Activated CD4-positive, alpha-beta memory T cell treated with anti-CD3 and anti-CD28 coated beads for 36 hours (primary cell): ENCODE measurements at regions not wholly inside any gene's neighbourhood (a gene's known extent, or its start where the extent isn't known, plus 50 kb on each side); places are given as distances from the start of the nearest gene placed in this dataset.

Experiments
- CTCF ChIA-PET: fragments of 350-600 bp; sonication (Branson Sonifier 250); formaldehyde crosslinking; loops from one replicate; lab custom pipeline; 2021; ENCODE audit warnings: antibody characterized with exemption, inconsistent platforms; lab: Charles Lee
- POLR2A ChIA-PET: fragments of 350-600 bp; sonication (Branson Sonifier 250); formaldehyde crosslinking; loops from one replicate; lab custom pipeline; 2021; ENCODE audit warnings: antibody characterized with exemption; lab: Charles Lee
- DNase-seq: peaks from one replicate; pipeline ENCODE4 v3.0.0-alpha.2; 2020
- H3K27ac Mint-ChIP-seq: one replicate; pipeline ENCODE4 v1.8.0; 2021; ENCODE audit warnings: mixed read lengths
- H3K27me3 Mint-ChIP-seq: one replicate; pipeline ENCODE4 v1.8.0; 2021; ENCODE audit warnings: mixed read lengths
- H3K36me3 Mint-ChIP-seq: one replicate; pipeline ENCODE4 v1.8.0; 2021; ENCODE audit warnings: mixed read lengths
- H3K4me1 Mint-ChIP-seq: one replicate; pipeline ENCODE4 v1.8.0; 2021; ENCODE audit warnings: low read depth, mixed read lengths
- H3K4me3 Mint-ChIP-seq: one replicate; pipeline ENCODE4 v1.8.0; 2021; ENCODE audit warnings: mild to moderate bottlenecking, mixed read lengths
- H3K9me3 Mint-ChIP-seq: one replicate; pipeline ENCODE4 v1.8.0; 2021; ENCODE audit warnings: mixed read lengths
- intact Hi-C: fragments of 100-400 bp; cut with micrococcal nuclease; formaldehyde crosslinking; loops from one replicate; pipeline ENCODE4 v1.15.1; 2023

- DNase-seq, result no peak
- Mint-ChIP-seq H3K27ac (no peak overlapping the region), H3K4me3 (no peak overlapping the region), H3K27me3 (no peaks in the 10 kb centered on the region), H3K4me1 (no peaks in the 10 kb centered on the region), H3K9me3 (no peaks in the 10 kb centered on the region), H3K36me3 (no peaks in the 10 kb centered on the region)
- ChIA-PET POLR2A (no interaction called here), CTCF (no interaction called here)
- intact Hi-C loops, result no loop called here
These were observed 169.3 kb upstream of the FN1 start for GRCh38 chr2:215605214-215605613.

- no peaks in the 10 kb centered on the region for H3K4me1 Mint-ChIP-seq
- H3K36me3 Mint-ChIP-seq, result no peaks in the 10 kb centered on the region
- H3K27me3 Mint-ChIP-seq, result no peaks in the 10 kb centered on the region
- ChIA-PET POLR2A (no interaction called here), CTCF (no interaction called here)
- DNase-seq, result no peak
- intact Hi-C loops, result no loop called here
- no peak overlapping the region for H3K27ac Mint-ChIP-seq
- no peaks in the 10 kb centered on the region for H3K9me3 Mint-ChIP-seq
- no peak overlapping the region for H3K4me3 Mint-ChIP-seq
These were observed 168.7 kb upstream of the FN1 start for GRCh38 chr2:215604606-215605005.

GRCh38 chr2:215603440-215603839 lies 167.6 kb upstream of the FN1 start:
- POLR2A ChIA-PET, result no interaction called here
- no peaks in the 10 kb centered on the region for H3K9me3 Mint-ChIP-seq
- H3K4me3 Mint-ChIP-seq, result no peak overlapping the region
- CTCF ChIA-PET, result no interaction called here
- H3K27me3 Mint-ChIP-seq, result no peaks in the 10 kb centered on the region
- H3K4me1 Mint-ChIP-seq, result no peaks in the 10 kb centered on the region
- no peak overlapping the region for H3K27ac Mint-ChIP-seq
- DNase-seq, result no peak
- intact Hi-C loops, result no loop called here
- no peaks in the 10 kb centered on the region for H3K36me3 Mint-ChIP-seq

GRCh38 chr2:215602997-215603396 lies 167.1 kb upstream of the FN1 start:
- CTCF ChIA-PET, result no interaction called here
- no peak for DNase-seq
- intact Hi-C loops, result no loop called here
- Mint-ChIP-seq H3K4me1 (no peaks in the 10 kb centered on the region), H3K4me3 (no peak overlapping the region), H3K27me3 (no peaks in the 10 kb centered on the region), H3K27ac (no peak overlapping the region), H3K36me3 (no peaks in the 10 kb centered on the region), H3K9me3 (no peaks in the 10 kb centered on the region)
- POLR2A ChIA-PET, result no interaction called here

GRCh38 chr2:215601990-215602721 lies 166.3 kb upstream of the FN1 start:
- ChIA-PET POLR2A (no interaction called here), CTCF (interaction anchor here (0.8 to 1.0 kb wide), 2 partner anchors 187 to 329 kb away, joined by 3 read pairs; no protein-coding TSS in a partner anchor)
- no peaks in the 10 kb centered on the region for H3K36me3 Mint-ChIP-seq
- H3K4me1 Mint-ChIP-seq, result no peaks in the 10 kb centered on the region
- no peak overlapping the region for H3K4me3 Mint-ChIP-seq
- DNase-seq, result no peak
- H3K9me3 Mint-ChIP-seq, result no peaks in the 10 kb centered on the region
- no peaks in the 10 kb centered on the region for H3K27me3 Mint-ChIP-seq
- no peak overlapping the region for H3K27ac Mint-ChIP-seq
- intact Hi-C loops, result no loop called here

- POLR2A ChIA-PET, result no interaction called here
- Mint-ChIP-seq H3K9me3 (no peaks in the 10 kb centered on the region), H3K4me3 (no peak overlapping the region)
These were observed 165.7 kb upstream of the FN1 start for GRCh38 chr2:215601526-215601925.

GRCh38 chr2:215598376-215598975 lies 162.6 kb upstream of the FN1 start:
- Mint-ChIP-seq H3K27me3 (no peaks in the 10 kb centered on the region), H3K4me1 (no peaks in the 10 kb centered on the region), H3K9me3 (no peaks in the 10 kb centered on the region), H3K4me3 (no peak overlapping the region), H3K27ac (no peak overlapping the region), H3K36me3 (no peaks in the 10 kb centered on the region)
- no peak for DNase-seq
- POLR2A ChIA-PET, result no interaction called here
- intact Hi-C loops, result no loop called here
- CTCF ChIA-PET, result no interaction called here

More at GRCh38 chr2:215601526-215601925, 165.7 kb upstream of the FN1 start:
- Mint-ChIP-seq H3K4me1 (no peaks in the 10 kb centered on the region), H3K27ac (no peak overlapping the region), H3K36me3 (no peaks in the 10 kb centered on the region), H3K27me3 (no peaks in the 10 kb centered on the region)
- DNase-seq, result no peak
- CTCF ChIA-PET, result interaction anchor here (1.0 kb wide), 1 partner anchor 329 kb away, joined by 3 read pairs; no protein-coding TSS in a partner anchor
- intact Hi-C loops, result no loop called here

- CTCF ChIA-PET, result no interaction called here
- intact Hi-C loops, result no loop called here
- H3K36me3 Mint-ChIP-seq, result no peaks in the 10 kb centered on the region
These were observed 161.7 kb upstream of the FN1 start for GRCh38 chr2:215597577-215597976.

GRCh38 chr2:215594766-215595165 lies 158.9 kb upstream of the FN1 start:
- Mint-ChIP-seq H3K9me3 (no peaks in the 10 kb centered on the region), H3K27ac (no peak overlapping the region), H3K4me3 (no peak overlapping the region), H3K4me1 (no peaks in the 10 kb centered on the region), H3K36me3 (no peaks in the 10 kb centered on the region), H3K27me3 (no peaks in the 10 kb centered on the region)
- DNase-seq, result no peak
- CTCF ChIA-PET, result no interaction called here
- intact Hi-C loops, result no loop called here
- POLR2A ChIA-PET, result no interaction called here

More at GRCh38 chr2:215597577-215597976, 161.7 kb upstream of the FN1 start:
- H3K4me3 Mint-ChIP-seq, result no peak overlapping the region
- POLR2A ChIA-PET, result no interaction called here
- DNase-seq, result no peak
- H3K9me3 Mint-ChIP-seq, result no peaks in the 10 kb centered on the region
- H3K27me3 Mint-ChIP-seq, result no peaks in the 10 kb centered on the region
- H3K27ac Mint-ChIP-seq, result no peak overlapping the region
- H3K4me1 Mint-ChIP-seq, result no peaks in the 10 kb centered on the region

- Mint-ChIP-seq H3K4me3 (no peak overlapping the region), H3K9me3 (no peaks in the 10 kb centered on the region), H3K36me3 (no peaks in the 10 kb centered on the region), H3K27me3 (no peaks in the 10 kb centered on the region), H3K27ac (no peak overlapping the region), H3K4me1 (no peaks in the 10 kb centered on the region)
- ChIA-PET CTCF (no interaction called here), POLR2A (no interaction called here)
- no peak for DNase-seq
- intact Hi-C loops, result no loop called here
These were observed 154.3 kb upstream of the FN1 start for GRCh38 chr2:215590010-215590745.

GRCh38 chr2:215583881-215584280 lies 148.0 kb upstream of the FN1 start:
- no peak for DNase-seq
- Mint-ChIP-seq H3K9me3 (no peaks in the 10 kb centered on the region), H3K27ac (no peak overlapping the region), H3K4me3 (no peak overlapping the region), H3K4me1 (no peaks in the 10 kb centered on the region), H3K27me3 (no peaks in the 10 kb centered on the region), H3K36me3 (no peaks in the 10 kb centered on the region)
- intact Hi-C loops, result no loop called here
- ChIA-PET CTCF (no interaction called here), POLR2A (no interaction called here)

- no peaks in the 10 kb centered on the region for H3K27me3 Mint-ChIP-seq
These were observed 143.9 kb upstream of the FN1 start for GRCh38 chr2:215579809-215580208.

More at GRCh38 chr2:215579809-215580208, 143.9 kb upstream of the FN1 start:
- Mint-ChIP-seq H3K4me3 (no peak overlapping the region), H3K4me1 (no peaks in the 10 kb centered on the region), H3K36me3 (no peaks in the 10 kb centered on the region), H3K27ac (no peak overlapping the region), H3K9me3 (no peaks in the 10 kb centered on the region)
- intact Hi-C loops, result no loop called here
- CTCF ChIA-PET, result no interaction called here
- DNase-seq, result no peak
- POLR2A ChIA-PET, result no interaction called here
